Esophagus squamous epithelium (tissue), 5 donors: ENCODE measurements at regions not wholly inside any gene's neighbourhood (a gene's known extent, or its start where the extent isn't known, plus 50 kb on each side); places are given as distances from the start of the nearest gene placed in this dataset.

Source experiments
- DNase-seq: peaks from one replicate; lab custom pipeline; 2025; lab: John Stamatoyannopoulos, UW
- H3K27ac ChIP-seq, 4 donors: fragments of 200-600 bp; sonication (generic); one replicate each; pipeline ENCODE4 v1.5.1; 2016 to 2019; ENCODE audit warnings: mild to moderate bottlenecking in 1 of 4
- H3K27me3 ChIP-seq, 4 donors: fragments of 200-600 bp; sonication (generic); 1 replicate in 3 of 4; 2 replicates in 1 of 4; pipeline versions ENCODE4 v1.5.1 to v1.6.0; 2017 to 2021; ENCODE audit warnings: antibody characterized with exemption in 1 of 4
- H3K36me3 ChIP-seq, 3 donors: fragments of 200-600 bp; sonication (generic); one replicate each; pipeline ENCODE4 v1.5.1; 2016 to 2019
- H3K4me1 ChIP-seq, 3 donors: fragments of 200-600 bp; sonication (generic); one replicate each; pipeline ENCODE4 v1.5.1; 2017 to 2019
- H3K4me3 ChIP-seq, 4 donors: fragments of 200-600 bp; sonication (generic); 1 replicate in 3 of 4; 2 replicates in 1 of 4; pipeline ENCODE4 v1.5.1; 2016 to 2019; ENCODE audit warnings: mild to moderate bottlenecking in 2 of 4, moderate library complexity in 1 of 4
- H3K9me3 ChIP-seq, 3 donors: fragments of 200-600 bp; sonication (generic); one replicate each; pipeline ENCODE4 v1.5.1; 2016 to 2019
- CTCF ChIP-seq, 6 experiments: fragments of 450-650 bp in 4 of 6; fragments of 200-600 bp in 2 of 6; sonication (generic) in 2 of 6; IDR thresholded peaks; one replicate each; pipeline ENCODE4 v1.5.1; 2016 to 2019; ENCODE audit warnings: antibody characterized with exemption in 6 of 6, mild to moderate bottlenecking in 4 of 6, moderate library complexity in 4 of 6
- POLR2A ChIP-seq, 4 donors: fragments of 450-650 bp; IDR thresholded peaks; one replicate each; pipeline ENCODE4 v1.6.1; 2017; ENCODE audit warnings: antibody characterized with exemption in 4 of 4, mild to moderate bottlenecking in 4 of 4, moderate library complexity in 3 of 4
- WGBS, 2 donors: methylation state at CpG; one replicate each; pipeline ENCODE4 v1.1.5; 2018; 5-methylcytosine and 5-hydroxymethylcytosine counted together
- intact Hi-C: fragments of 100-400 bp; cut with DNase I; formaldehyde crosslinking; loops from one replicate; pipeline ENCODE4 v1.15.0; 2022
- donor health status: DM: yes; HTN: yes; CAD: no.

- no peak for DNase-seq
- Histone ChIP-seq H3K36me3 (no peaks in the 10 kb centered on the region), H3K4me1 (peaks cover 0 to 55% (median 19%) of the 10 kb centered on the region in 3 donors), H3K4me3 (no peak overlapping the region), H3K27ac (no peak overlapping the region), H3K27me3 (no peaks in the 10 kb centered on the region), H3K9me3 (no peaks in the 10 kb centered on the region)
- TF ChIP-seq POLR2A (IDR thresholded peaks at IDR 0.05) (no peak), CTCF (IDR thresholded peaks at IDR 0.05) (no peak)
- WGBS, 2 donors, result 63 to 88% methylated on average over 4 of the region's 4 CpGs
- intact Hi-C loops, result no loop called here
Observed at GRCh38 chr12:89234324-89235114, 117.8 kb downstream of the DUSP6 start.

DNA sequence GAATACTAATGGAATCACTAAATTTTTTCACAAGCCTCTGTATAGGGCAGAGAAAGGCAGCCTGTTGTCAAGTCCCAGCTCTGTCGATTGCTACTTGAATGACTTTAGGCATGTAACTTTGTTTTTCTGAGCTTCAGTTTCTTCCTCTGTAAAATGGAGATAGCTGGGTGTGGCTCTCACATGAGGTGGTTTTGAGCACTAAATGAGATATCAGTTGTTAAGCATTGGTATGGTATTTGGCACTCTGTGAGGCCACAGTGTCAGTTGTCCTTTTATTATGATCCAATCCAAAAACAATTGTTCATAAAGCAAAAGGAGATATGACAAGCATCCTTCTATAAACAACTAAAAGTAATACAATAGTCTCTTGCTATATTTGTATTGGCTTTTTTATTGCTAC lies 120.6 kb downstream of the DUSP6 start:
- WGBS, 2 donors, result 64 to 75% methylated on average over 1 of the region's 1 CpG
- TF ChIP-seq CTCF (IDR thresholded peaks at IDR 0.05), result no peak
- TF ChIP-seq POLR2A (IDR thresholded peaks at IDR 0.05), result no peak
- H3K4me1 ChIP-seq, result peaks cover 0 to 37% (median 15%) of the 10 kb centered on the region in 3 donors
- DNase-seq, result no peak
- H3K36me3 ChIP-seq, result no peaks in the 10 kb centered on the region
- intact Hi-C loops, result no loop called here
- no peak overlapping the region for H3K4me3 ChIP-seq
- no peak overlapping the region for H3K27ac ChIP-seq
- no peaks in the 10 kb centered on the region for H3K27me3 ChIP-seq
- H3K9me3 ChIP-seq, result no peaks in the 10 kb centered on the region

DNA sequence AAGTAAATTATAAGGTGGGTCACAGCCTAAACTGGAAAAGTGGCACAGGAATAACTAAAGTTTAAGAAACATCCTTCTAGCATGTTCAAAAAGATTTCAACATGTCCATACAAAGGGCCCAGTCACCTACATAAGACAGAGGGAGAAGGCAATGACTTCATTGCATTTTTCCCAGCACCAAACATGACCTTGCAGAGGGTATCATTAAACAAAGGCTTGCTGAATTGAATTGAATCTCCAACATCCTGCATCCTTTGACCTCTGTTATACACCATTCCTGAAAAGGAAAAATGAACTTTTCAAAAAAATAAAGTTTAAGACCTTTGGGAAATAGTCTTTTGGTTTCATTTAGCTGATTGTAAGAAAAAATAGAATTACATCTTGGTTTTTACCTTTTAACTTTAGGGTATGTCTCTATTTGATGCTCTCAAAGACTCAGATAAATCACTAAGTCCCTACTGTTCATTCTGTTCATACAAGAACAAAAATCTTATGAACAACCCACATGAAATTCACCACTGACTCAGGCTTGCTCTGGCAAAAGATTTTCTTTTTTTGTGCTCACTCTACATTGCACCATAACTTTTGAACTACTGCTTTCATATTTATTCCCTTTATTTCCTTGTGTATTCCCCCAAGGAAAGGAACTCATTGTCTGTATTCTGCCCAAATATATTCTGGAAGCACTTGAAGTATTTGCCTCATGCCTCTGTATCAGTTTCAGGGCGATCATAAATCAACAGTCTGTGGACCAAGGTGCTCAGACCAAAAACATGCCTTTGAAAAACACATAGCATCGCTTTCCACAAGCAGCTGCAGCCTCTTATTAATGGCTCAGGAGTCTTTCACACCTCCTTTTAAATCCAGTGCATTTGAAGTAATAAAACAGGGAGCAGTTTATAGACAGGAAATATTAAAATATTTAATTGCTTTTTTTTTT lies 121.7 kb downstream of the DUSP6 start:
- no peak for DNase-seq
- no peaks in the 10 kb centered on the region for H3K9me3 ChIP-seq
- H3K4me3 ChIP-seq, result no peak overlapping the region
- peaks cover 4 to 37% (median 14%) of the 10 kb centered on the region in 3 donors for H3K4me1 ChIP-seq
- intact Hi-C loops, result no loop called here
- 43 to 63% methylated on average over 2 of the region's 2 CpGs for WGBS, 2 donors
- H3K36me3 ChIP-seq, result no peaks in the 10 kb centered on the region
- TF ChIP-seq POLR2A (IDR thresholded peaks at IDR 0.05), result no peak
- no peak for TF ChIP-seq CTCF (IDR thresholded peaks at IDR 0.05)
- H3K27me3 ChIP-seq, result no peaks in the 10 kb centered on the region
- no peak overlapping the region for H3K27ac ChIP-seq

- DNase-seq, result no peak
- H3K4me3 ChIP-seq, result no peak overlapping the region
- 64 to 91% methylated on average over 3 of the region's 3 CpGs for WGBS, 2 donors
Observed at GRCh38 chr12:89228491-89228890, 123.8 kb downstream of the DUSP6 start.

More at GRCh38 chr12:89228491-89228890, 123.8 kb downstream of the DUSP6 start:
- peaks cover 17 to 48% (median 24%) of the 10 kb centered on the region in 3 donors for H3K4me1 ChIP-seq
- TF ChIP-seq POLR2A (IDR thresholded peaks at IDR 0.05) (no peak), CTCF (IDR thresholded peaks at IDR 0.05) (no peak)
- H3K9me3 ChIP-seq, result no peaks in the 10 kb centered on the region
- H3K27me3 ChIP-seq, result no peaks in the 10 kb centered on the region
- intact Hi-C loops, result loop anchor here (10.0 kb wide), 1 partner anchor 126 kb away; the partner anchor contains the start of gene DUSP6
- no peak overlapping the region for H3K27ac ChIP-seq
- no peaks in the 10 kb centered on the region for H3K36me3 ChIP-seq
